ENCODE measurements at regions not wholly inside any gene's neighbourhood (a gene's known extent, or its start where the extent isn't known, plus 50 kb on each side); places are given as distances from the start of the nearest gene placed in this dataset.

GRCh38 chr17:14805348-14805747 lies 459.8 kb downstream of the PMP22 start:
- no peak for ATAC-seq
- POLR2A ChIA-PET = no interaction called here
- intact Hi-C loops (cut with micrococcal nuclease) = no loop called here

More at GRCh38 chr17:14805348-14805747, 459.8 kb downstream of the PMP22 start:
- no peak overlapping the region for H3K9ac ChIP-seq (ENCODE audit: low read length)
- RAD21 ChIA-PET (ENCODE audit: low non-redundant PET in 1 of 2, low total read pairs in 2 of 2, uncharacterized antibody in 2 of 2, unreplicated experiment in 2 of 2) = no interaction called here
- no peaks in the 10 kb centered on the region; a peak in 1 of 4 replicates for H3K36me3 ChIP-seq (ENCODE audit: control insufficient read depth in 1 of 2, insufficient read depth in 2 of 2, low read length in 2 of 2)
- no peak overlapping the region for H2AFZ ChIP-seq (ENCODE audit: low read depth, low read length, poor library complexity, severe bottlenecking)
- TF ChIP-seq CTCF (IDR thresholded peaks at IDR 0.05 in 2 of 3, conservative IDR thresholded peaks at IDR 0.05 in 1 of 3; ENCODE audit: borderline replicate concordance in 1 of 3, insufficient read depth in 1 of 3, low read depth in 2 of 3, low read length in 2 of 3) = no peak
- TF ChIP-seq EGR1 (IDR thresholded peaks at IDR 0.05; ENCODE audit: low read depth) = no peak
- TF ChIP-seq EZH2 (IDR thresholded peaks at IDR 0.05) = no peak
- no peak for TF ChIP-seq POLR2A (IDR thresholded peaks at IDR 0.05; ENCODE audit: borderline replicate concordance, extremely low read depth, insufficient read depth, insufficient read length)
- TF ChIP-seq SP1 (IDR thresholded peaks at IDR 0.05; ENCODE audit: low read depth) = no peak
- no peak for TF ChIP-seq TCF7L2 (IDR thresholded peaks at IDR 0.05; ENCODE audit: borderline replicate concordance, extremely low read depth, insufficient read depth, insufficient read length)
- no peak for TF ChIP-seq RAD21 (IDR thresholded peaks at IDR 0.05; ENCODE audit: low read depth)
- TF ChIP-seq YY1 (IDR thresholded peaks at IDR 0.05; ENCODE audit: extremely low read depth, insufficient replicate concordance, low read depth, low read length) = no peak
- no peak for TF ChIP-seq JUND (IDR thresholded peaks at IDR 0.05)
- no peak for TF ChIP-seq REST (IDR thresholded peaks at IDR 0.05; ENCODE audit: low read depth)
- no peak for TF ChIP-seq CBX3 (IDR thresholded peaks at IDR 0.05; ENCODE audit: low read depth)
- no peak for TF ChIP-seq POLR2AphosphoS5 (IDR thresholded peaks at IDR 0.05; ENCODE audit: low read depth, low read length)
- no peaks in the 10 kb centered on the region for H3K27me3 ChIP-seq (ENCODE audit: insufficient read depth, low read length)
- peaks cover 0 to 4% of the 10 kb centered on the region in 2 experiments; a peak in 1 of 4 replicates for H3K9me3 ChIP-seq (ENCODE audit: control insufficient read depth in 1 of 2, insufficient read depth in 1 of 2, low read depth in 1 of 2, low read length in 2 of 2)
- H3K4me2 ChIP-seq (ENCODE audit: low read length) = no peak overlapping the region
- no peak overlapping the region for H3K27ac ChIP-seq (ENCODE audit: low read depth, low read length)
- no peaks in the 10 kb centered on the region for H3K4me1 ChIP-seq (ENCODE audit: control insufficient read depth in 1 of 2, insufficient read depth in 2 of 2, low read length in 2 of 2)
- CTCF ChIA-PET = interaction anchor here (0.6 kb wide), 1 partner anchor 351 kb away, joined by 3 read pairs; no protein-coding TSS in a partner anchor
- DNase-seq (ENCODE audit: low read depth, low spot score) = no peak
- no peaks in the 10 kb centered on the region for H3K9me2 ChIP-seq (ENCODE audit: insufficient read depth)
- H4K20me1 ChIP-seq (ENCODE audit: insufficient read depth) = no peaks in the 10 kb centered on the region; the same call in 1 of the 2 replicates
- H3K4me3 ChIP-seq (replicated peaks in 1 of 2; ENCODE audit: low read depth in 1 of 2, low read length in 2 of 2) = no peak overlapping the region
- no peaks in the 10 kb centered on the region for H3K79me2 ChIP-seq (ENCODE audit: insufficient read depth, low read length)
- BruUV-seq (replicated peaks) = no TSS peak
